Endothelial cell (in vitro differentiated cells): ENCODE measurements at regions not wholly inside any gene's neighbourhood (a gene's known extent, or its start where the extent isn't known, plus 50 kb on each side); places are given as distances from the start of the nearest gene placed in this dataset.

Experiments
- DNase-seq: peaks from one replicate; pipeline ENCODE4 v3.0.0; 2021; ENCODE audit warnings: low spot score
- H3K27ac Mint-ChIP-seq: one replicate; pipeline ENCODE4 v1.8.0; 2021; ENCODE audit warnings: mixed read lengths, inconsistent platforms; ENCODE audit not compliant: unreplicated experiment
- H3K27me3 Mint-ChIP-seq: one replicate; pipeline ENCODE4 v1.8.0; 2021; ENCODE audit warnings: mild to moderate bottlenecking, moderate library complexity, mixed read lengths, inconsistent platforms; ENCODE audit not compliant: unreplicated experiment
- H3K36me3 Mint-ChIP-seq: one replicate; pipeline ENCODE4 v1.8.0; 2021; ENCODE audit warnings: mild to moderate bottlenecking, low read depth, mixed read lengths, inconsistent platforms; ENCODE audit not compliant: unreplicated experiment
- H3K4me1 Mint-ChIP-seq: one replicate; pipeline ENCODE4 v1.8.0; 2021; ENCODE audit warnings: mild to moderate bottlenecking, mixed read lengths, inconsistent platforms; ENCODE audit not compliant: unreplicated experiment
- H3K4me3 Mint-ChIP-seq: one replicate; pipeline ENCODE4 v1.8.0; 2021; ENCODE audit warnings: mild to moderate bottlenecking, mixed read lengths, inconsistent platforms; ENCODE audit not compliant: unreplicated experiment
- H3K9me3 Mint-ChIP-seq: one replicate; pipeline ENCODE4 v1.8.0; 2021; ENCODE audit warnings: mixed read lengths, inconsistent platforms; ENCODE audit not compliant: unreplicated experiment
- TF ChIP-seq, protein P1 (sequence below): fragments of 200-600 bp; sonication (generic); IDR thresholded peaks from one replicate; pipeline ENCODE4 v1.5.0; 2021; ENCODE audit warnings: antibody characterized with exemption; ENCODE audit not compliant: unreplicated experiment

DNA sequence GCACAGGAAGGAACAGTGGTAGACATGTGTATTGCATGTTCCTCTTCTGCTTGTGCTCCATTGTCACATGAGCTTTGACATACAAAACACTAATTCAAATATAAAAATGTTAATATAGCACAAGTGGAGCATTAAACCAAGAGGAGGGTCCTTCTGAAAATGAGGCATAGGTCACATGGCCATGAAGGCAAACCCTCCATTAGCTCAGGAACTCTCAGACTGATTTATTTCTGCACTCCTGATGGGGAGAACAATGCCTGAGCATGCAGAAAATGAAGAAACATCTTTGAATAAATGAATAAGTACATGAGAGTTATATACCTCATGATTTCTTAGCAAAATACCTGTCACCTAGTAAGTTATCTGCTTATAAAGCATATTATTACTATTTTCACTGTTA lies 769.2 kb upstream of the EPHA5 start:
- DNase-seq, result no peak
- Mint-ChIP-seq H3K4me1 (peaks cover 2% of the 10 kb centered on the region), H3K36me3 (no peaks in the 10 kb centered on the region), H3K4me3 (no peak overlapping the region), H3K27me3 (peaks cover 4% of the 10 kb centered on the region), H3K9me3 (no peaks in the 10 kb centered on the region), H3K27ac (no peak overlapping the region)
- TF ChIP-seq, protein P1, sequence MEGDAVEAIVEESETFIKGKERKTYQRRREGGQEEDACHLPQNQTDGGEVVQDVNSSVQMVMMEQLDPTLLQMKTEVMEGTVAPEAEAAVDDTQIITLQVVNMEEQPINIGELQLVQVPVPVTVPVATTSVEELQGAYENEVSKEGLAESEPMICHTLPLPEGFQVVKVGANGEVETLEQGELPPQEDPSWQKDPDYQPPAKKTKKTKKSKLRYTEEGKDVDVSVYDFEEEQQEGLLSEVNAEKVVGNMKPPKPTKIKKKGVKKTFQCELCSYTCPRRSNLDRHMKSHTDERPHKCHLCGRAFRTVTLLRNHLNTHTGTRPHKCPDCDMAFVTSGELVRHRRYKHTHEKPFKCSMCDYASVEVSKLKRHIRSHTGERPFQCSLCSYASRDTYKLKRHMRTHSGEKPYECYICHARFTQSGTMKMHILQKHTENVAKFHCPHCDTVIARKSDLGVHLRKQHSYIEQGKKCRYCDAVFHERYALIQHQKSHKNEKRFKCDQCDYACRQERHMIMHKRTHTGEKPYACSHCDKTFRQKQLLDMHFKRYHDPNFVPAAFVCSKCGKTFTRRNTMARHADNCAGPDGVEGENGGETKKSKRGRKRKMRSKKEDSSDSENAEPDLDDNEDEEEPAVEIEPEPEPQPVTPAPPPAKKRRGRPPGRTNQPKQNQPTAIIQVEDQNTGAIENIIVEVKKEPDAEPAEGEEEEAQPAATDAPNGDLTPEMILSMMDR, result no peak

DNA sequence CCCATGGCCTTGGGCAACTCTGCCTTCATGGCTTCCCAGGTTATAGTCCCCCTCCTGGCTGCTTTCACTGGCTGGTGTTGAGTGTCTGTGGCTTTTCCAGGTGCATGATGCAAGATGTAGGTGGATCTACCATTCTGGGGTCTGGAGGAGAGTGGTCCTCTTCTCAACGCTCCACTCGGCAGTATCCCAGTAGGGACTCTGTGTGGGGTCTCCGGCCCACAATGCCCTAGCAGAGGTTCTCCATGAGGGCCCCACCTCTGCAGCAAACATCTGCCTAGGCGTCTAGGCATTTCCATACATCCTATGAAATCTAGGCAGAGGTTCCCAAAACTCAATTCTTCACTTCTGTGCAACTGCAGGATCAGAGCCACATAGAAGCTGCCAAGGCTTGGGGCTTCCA lies 763.4 kb upstream of the EPHA5 start:
- Mint-ChIP-seq H3K4me3 (no peak overlapping the region), H3K9me3 (no peaks in the 10 kb centered on the region), H3K4me1 (peaks cover 5% of the 10 kb centered on the region), H3K27me3 (peaks cover 3% of the 10 kb centered on the region), H3K27ac (no peak overlapping the region), H3K36me3 (no peaks in the 10 kb centered on the region)
- DNase-seq, result no peak
- TF ChIP-seq, protein P1, result no peak

DNA sequence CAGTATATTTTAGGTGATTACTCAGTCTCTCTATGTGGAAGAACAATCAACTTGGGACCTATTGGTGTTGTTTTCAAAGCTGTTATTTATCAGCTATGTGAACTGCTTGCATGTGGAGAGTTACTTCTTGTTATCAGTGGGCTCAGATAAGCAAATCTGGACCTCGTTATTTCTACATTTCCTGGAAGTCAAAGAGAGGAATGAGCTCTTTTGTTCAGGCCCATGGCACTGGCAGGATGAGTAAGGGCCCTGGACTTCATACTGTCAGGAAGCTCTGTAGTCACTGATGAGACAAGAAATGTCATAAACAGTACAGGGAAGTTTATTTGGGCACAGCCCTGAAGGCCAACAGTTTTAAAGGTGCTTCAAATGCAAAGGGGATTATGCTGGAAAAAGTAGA lies 760.6 kb upstream of the EPHA5 start:
- TF ChIP-seq, protein P1, result no peak
- no peaks in the 10 kb centered on the region for H3K9me3 Mint-ChIP-seq
- no peak for DNase-seq
- no peaks in the 10 kb centered on the region for H3K27me3 Mint-ChIP-seq
- H3K36me3 Mint-ChIP-seq, result no peaks in the 10 kb centered on the region
- peak overlapping the region; percentile 40 for H3K27ac Mint-ChIP-seq
- H3K4me3 Mint-ChIP-seq, result no peak overlapping the region
- peaks cover 5% of the 10 kb centered on the region for H3K4me1 Mint-ChIP-seq

DNA sequence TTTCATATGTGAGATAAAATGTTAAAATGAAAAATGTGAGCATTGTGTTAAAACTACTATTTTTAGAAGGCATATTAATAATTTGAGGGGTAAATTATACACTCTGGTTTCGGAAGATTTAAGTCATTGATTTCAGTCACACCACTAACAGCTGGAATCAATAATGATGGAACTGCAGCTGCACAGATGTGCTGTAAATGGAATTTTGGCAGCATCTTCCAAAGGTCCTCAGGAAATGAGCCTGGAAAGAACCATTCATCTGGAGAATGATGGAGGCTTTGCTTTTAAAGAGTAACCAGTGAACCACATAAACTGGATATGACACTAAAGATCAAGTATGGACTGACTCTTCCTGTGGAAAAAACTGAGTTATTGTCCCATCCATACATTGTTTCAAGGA lies 759.0 kb upstream of the EPHA5 start:
- H3K36me3 Mint-ChIP-seq, result no peaks in the 10 kb centered on the region
- no peaks in the 10 kb centered on the region for H3K27me3 Mint-ChIP-seq
- no peak overlapping the region for H3K27ac Mint-ChIP-seq
- H3K4me3 Mint-ChIP-seq, result no peak overlapping the region
- TF ChIP-seq, protein P1, result no peak
- peaks cover 5% of the 10 kb centered on the region for H3K4me1 Mint-ChIP-seq
- no peaks in the 10 kb centered on the region for H3K9me3 Mint-ChIP-seq
- DNase-seq, result no peak

DNA sequence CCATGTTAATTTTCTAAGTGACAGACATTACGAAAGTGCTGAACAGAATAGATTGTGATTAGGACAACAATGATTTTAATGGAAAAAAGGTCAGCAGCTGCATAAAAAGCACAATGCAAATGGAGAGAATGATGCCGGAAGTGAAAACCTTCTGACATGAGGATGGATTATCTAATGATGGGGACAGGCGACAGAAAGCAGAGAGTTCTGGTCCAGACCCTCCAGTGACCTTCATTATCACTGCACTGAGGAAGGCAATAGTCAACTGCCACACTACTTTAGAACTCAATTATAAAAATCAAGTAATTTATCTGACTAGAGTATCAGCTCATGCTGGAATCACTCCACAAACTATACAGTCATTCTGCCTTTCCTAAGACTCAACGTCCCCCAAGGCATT lies 746.1 kb upstream of the EPHA5 start:
- H3K4me1 Mint-ChIP-seq, result no peaks in the 10 kb centered on the region
- TF ChIP-seq, protein P1, result no peak
- no peak overlapping the region for H3K4me3 Mint-ChIP-seq
- H3K27ac Mint-ChIP-seq, result no peak overlapping the region
- H3K27me3 Mint-ChIP-seq, result no peaks in the 10 kb centered on the region
- no peaks in the 10 kb centered on the region for H3K9me3 Mint-ChIP-seq
- DNase-seq, result no peak
- no peaks in the 10 kb centered on the region for H3K36me3 Mint-ChIP-seq
